ENCODE measurements at regions not wholly inside any gene's neighbourhood (a gene's known extent, or its start where the extent isn't known, plus 50 kb on each side); places are given as distances from the start of the nearest gene placed in this dataset.

- DNase-seq = peak; percentile 0
Measured at GRCh38 chr1:175826705-175827104, 83.3 kb upstream of the TNR start.

GRCh38 chr1:175824079-175824478, 80.7 kb upstream of the TNR start:
- DNase-seq = no peak

- no peak for DNase-seq
Measured at GRCh38 chr1:175823406-175823805, 80.0 kb upstream of the TNR start.

- no peak for DNase-seq
Measured at GRCh38 chr1:175822580-175822979, 79.2 kb upstream of the TNR start.

GRCh38 chr1:175820456-175821025, 77.1 kb upstream of the TNR start:
- DNase-seq = no peak

GRCh38 chr1:175818929-175819328, 75.5 kb upstream of the TNR start:
- DNase-seq = no peak

GRCh38 chr1:175817445-175817844, 74.0 kb upstream of the TNR start:
- DNase-seq = no peak

GRCh38 chr1:175814885-175815284, 71.5 kb upstream of the TNR start:
- DNase-seq = no peak

GRCh38 chr1:175812936-175813335, 69.5 kb upstream of the TNR start:
- DNase-seq = no peak

- DNase-seq = no peak
Measured at GRCh38 chr1:175810305-175810704, 66.9 kb upstream of the TNR start.

- no peak for DNase-seq
Measured at GRCh38 chr1:175808999-175809398, 65.6 kb upstream of the TNR start.

- DNase-seq = no peak
Measured at GRCh38 chr1:175808573-175808972, 65.2 kb upstream of the TNR start.

- no peak for DNase-seq
Measured at GRCh38 chr1:175804561-175804960, 61.2 kb upstream of the TNR start.

- no peak for DNase-seq
Measured at GRCh38 chr1:175803413-175803812, 60.0 kb upstream of the TNR start.

GRCh38 chr1:175802407-175803123, 59.2 kb upstream of the TNR start:
- DNase-seq = no peak

GRCh38 chr1:175801979-175802378, 58.6 kb upstream of the TNR start:
- DNase-seq = no peak

GRCh38 chr1:175797576-175797975, 54.2 kb upstream of the TNR start:
- no peak for DNase-seq

GRCh38 chr1:175794586-175794985, 51.2 kb upstream of the TNR start:
- no peak for DNase-seq

GRCh38 chr1:175793617-175794016, 50.2 kb upstream of the TNR start:
- DNase-seq = no peak
